Type B pancreatic cell (in vitro differentiated cells): ENCODE measurements at regions not wholly inside any gene's neighbourhood (a gene's known extent, or its start where the extent isn't known, plus 50 kb on each side); places are given as distances from the start of the nearest gene placed in this dataset.

ENCODE experiments used
- DNase-seq: peaks from one replicate; pipeline ENCODE4 v3.0.0; 2021; ENCODE audit warnings: mixed read lengths; ENCODE audit not compliant: unreplicated experiment; ENCODE audit errors: extremely low spot score
- H3K27ac Mint-ChIP-seq: 2 replicates; pipeline ENCODE4 v1.8.0; 2021; ENCODE audit warnings: mild to moderate bottlenecking, mixed read lengths
- H3K27me3 Mint-ChIP-seq: 2 replicates; pipeline ENCODE4 v1.8.0; 2021; ENCODE audit warnings: mixed read lengths
- H3K36me3 Mint-ChIP-seq: 2 replicates; pipeline ENCODE4 v1.8.0; 2021; ENCODE audit warnings: mixed read lengths
- H3K4me1 Mint-ChIP-seq: one replicate; pipeline ENCODE4 v1.8.0; 2021; ENCODE audit warnings: mixed read lengths; ENCODE audit not compliant: unreplicated experiment
- H3K4me3 Mint-ChIP-seq: 2 replicates; pipeline ENCODE4 v1.8.0; 2021; ENCODE audit warnings: mild to moderate bottlenecking, mixed read lengths
- H3K9me3 Mint-ChIP-seq: 2 replicates; pipeline ENCODE4 v1.8.0; 2021; ENCODE audit warnings: mixed read lengths
- CTCF ChIP-seq: fragments of 200-600 bp; sonication (generic); conservative IDR thresholded peaks from 2 replicates; pipeline ENCODE4 v1.5.0; 2021; ENCODE audit warnings: antibody characterized with exemption, mild to moderate bottlenecking

DNA sequence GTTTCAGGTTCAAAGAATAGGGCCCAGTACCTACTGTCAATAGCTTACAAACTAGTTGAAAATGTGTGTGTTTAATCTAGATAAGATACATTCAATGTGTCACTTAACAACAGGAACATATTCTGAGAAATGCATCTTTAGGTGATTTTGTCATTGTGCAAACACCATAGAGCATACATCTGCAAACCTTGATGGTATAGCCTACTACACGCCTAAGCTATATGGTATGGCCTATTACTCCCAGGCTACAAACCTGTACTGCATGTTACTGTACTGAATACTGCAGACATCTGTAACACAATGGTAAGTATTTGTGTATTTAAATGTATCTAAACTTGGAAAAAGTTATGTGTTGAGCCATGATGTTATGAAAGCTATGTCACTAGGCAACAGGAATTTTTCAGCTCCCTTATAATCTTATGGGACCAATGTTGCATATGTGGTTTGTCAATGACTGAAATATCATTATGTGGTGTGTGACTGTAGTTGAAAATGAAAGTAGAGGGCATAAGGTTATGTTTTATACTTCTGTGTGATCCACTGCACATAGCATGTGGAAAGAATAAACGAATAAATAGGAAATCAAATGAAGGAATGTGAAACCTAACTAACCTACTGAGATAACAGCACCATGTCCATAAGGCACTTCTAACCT, 129.0 kb upstream of the CAMK1G start:
- H3K27ac Mint-ChIP-seq = no peak overlapping the region
- peaks cover 7% of the 10 kb centered on the region for H3K9me3 Mint-ChIP-seq

DNA sequence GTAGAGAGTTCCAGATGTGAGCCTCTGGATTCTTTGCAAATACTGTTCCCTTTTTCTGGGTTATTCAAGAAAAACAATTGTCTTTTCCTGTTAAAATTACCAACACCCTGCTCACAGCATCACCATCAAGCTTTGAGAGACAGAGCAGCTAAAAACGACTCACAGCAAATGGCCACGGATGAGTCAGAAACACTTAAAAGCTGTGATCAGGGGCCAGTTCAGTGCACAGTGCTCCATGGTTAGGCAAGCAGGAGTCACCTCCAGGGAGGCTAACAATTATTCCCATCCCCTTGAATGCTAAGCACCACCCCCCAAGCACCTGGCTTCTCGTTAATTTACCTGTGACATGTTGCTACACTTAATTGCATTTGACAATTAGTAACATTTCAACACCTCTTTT, 128.4 kb upstream of the CAMK1G start:
- Mint-ChIP-seq H3K27ac (no peak overlapping the region), H3K4me3 (no peak overlapping the region), H3K27me3 (peaks cover 13% of the 10 kb centered on the region), H3K9me3 (peaks cover 7% of the 10 kb centered on the region), H3K4me1 (peaks cover 21% of the 10 kb centered on the region), H3K36me3 (no peaks in the 10 kb centered on the region)
- DNase-seq = no peak
- TF ChIP-seq CTCF = no peak

More for the DNA sequence above, 129.0 kb upstream of the CAMK1G start:
- peaks cover 21% of the 10 kb centered on the region for H3K4me1 Mint-ChIP-seq
- no peak for DNase-seq
- H3K27me3 Mint-ChIP-seq = peaks cover 13% of the 10 kb centered on the region
- no peaks in the 10 kb centered on the region for H3K36me3 Mint-ChIP-seq
- H3K4me3 Mint-ChIP-seq = no peak overlapping the region
- no peak for TF ChIP-seq CTCF

GRCh38 chr1:209455661-209456358, 127.7 kb upstream of the CAMK1G start:
- H3K36me3 Mint-ChIP-seq = no peaks in the 10 kb centered on the region

DNA sequence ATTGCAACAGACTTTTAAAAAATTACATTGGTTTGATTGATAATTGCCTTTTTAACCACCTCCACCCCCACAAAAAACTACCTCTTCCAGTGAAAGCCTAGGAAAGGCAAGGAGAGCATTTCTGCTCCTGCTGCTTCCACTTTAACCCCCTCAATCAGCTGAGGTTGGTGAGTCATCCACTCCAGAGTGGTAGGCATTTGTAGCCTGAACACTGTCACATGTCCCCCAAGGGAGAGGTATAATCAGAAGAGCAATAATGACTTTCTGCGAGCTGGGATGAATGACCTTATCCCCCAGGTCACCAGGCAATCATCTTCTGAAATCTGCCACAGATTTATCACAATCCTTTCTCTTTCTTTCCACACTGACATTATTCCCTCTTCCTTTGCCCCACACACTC, 126.6 kb upstream of the CAMK1G start:
- Mint-ChIP-seq H3K4me1 (peaks cover 21% of the 10 kb centered on the region), H3K27me3 (peaks cover 8% of the 10 kb centered on the region), H3K36me3 (no peaks in the 10 kb centered on the region), H3K9me3 (peaks cover 5% of the 10 kb centered on the region), H3K27ac (no peak overlapping the region), H3K4me3 (no peak overlapping the region)
- TF ChIP-seq CTCF = no peak
- no peak for DNase-seq

More at GRCh38 chr1:209455661-209456358, 127.7 kb upstream of the CAMK1G start:
- Mint-ChIP-seq H3K27me3 (peaks cover 13% of the 10 kb centered on the region), H3K9me3 (peaks cover 7% of the 10 kb centered on the region), H3K27ac (no peak overlapping the region), H3K4me1 (peaks cover 21% of the 10 kb centered on the region), H3K4me3 (no peak overlapping the region)
- no peak for TF ChIP-seq CTCF
- no peak for DNase-seq

DNA sequence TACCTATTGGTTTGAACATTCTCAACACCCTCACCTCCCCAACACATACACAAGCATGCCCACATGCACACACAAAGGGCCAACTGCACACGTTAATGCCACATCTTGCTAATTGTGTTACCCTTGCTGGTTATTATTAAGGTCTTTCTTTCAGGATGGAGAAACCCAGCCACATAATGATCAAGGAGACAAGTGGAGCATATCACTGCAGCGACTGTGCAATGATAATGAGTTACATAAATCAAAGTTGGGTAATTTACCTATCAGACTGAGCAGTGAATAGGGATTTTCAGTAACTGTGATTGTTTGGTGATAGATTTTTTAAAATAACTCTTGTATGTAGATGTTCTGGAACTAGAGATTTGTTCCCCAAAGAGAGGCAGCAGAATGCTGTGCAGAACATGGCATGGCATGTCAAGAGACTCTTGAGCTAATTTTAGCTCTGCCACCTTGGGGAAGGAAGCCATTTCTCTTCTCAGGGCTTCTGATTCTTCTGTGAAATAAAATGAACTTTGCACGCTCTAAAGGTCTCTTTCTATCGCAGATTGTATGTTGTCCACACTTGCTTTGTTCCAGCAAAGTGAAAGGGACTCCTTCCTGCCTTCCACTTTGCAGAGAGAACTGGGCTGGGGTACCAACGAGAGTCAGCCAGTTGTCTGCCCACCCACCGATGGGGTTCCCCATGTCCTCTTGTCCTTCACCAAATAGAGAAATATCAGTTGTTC, 126.0 kb upstream of the CAMK1G start:
- Mint-ChIP-seq H3K27me3 (peaks cover 6% of the 10 kb centered on the region), H3K27ac (no peak overlapping the region), H3K4me3 (no peak overlapping the region), H3K36me3 (no peaks in the 10 kb centered on the region), H3K9me3 (peaks cover 8% of the 10 kb centered on the region), H3K4me1 (peaks cover 21% of the 10 kb centered on the region)
- no peak for TF ChIP-seq CTCF
- DNase-seq = no peak
